ENCODE measurements at regions not wholly inside any gene's neighbourhood (a gene's known extent, or its start where the extent isn't known, plus 50 kb on each side); places are given as distances from the start of the nearest gene placed in this dataset.

DNA sequence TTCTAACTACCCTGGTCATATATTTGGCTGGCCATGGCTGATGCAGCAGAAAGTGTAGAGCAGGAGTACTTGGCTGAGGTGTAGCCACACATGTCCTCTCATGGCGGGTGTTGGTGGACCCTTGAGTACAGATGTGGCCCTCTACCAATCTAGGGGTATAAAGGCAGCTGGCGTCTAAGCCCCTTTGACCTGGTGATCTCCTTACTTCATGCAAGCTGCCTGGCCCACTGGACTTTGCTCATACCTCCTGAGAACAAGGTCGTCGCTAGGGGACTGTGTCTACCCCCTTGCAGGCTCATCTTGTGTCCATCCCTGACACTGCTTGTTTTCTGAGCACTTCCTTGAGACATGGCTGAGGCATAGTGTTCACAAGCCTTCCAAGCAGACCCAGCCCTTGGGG lies 287.8 kb downstream of the RPS24 start:
- TF ChIP-seq POLR2AphosphoS5 (IDR thresholded peaks at IDR 0.05; ENCODE audit: borderline replicate concordance, low read depth, low read length), result no peak
- TF ChIP-seq EZH2 (IDR thresholded peaks at IDR 0.05), result no peak

Measured in SK-N-MC (cell line).